Keratinocyte (primary cell): ENCODE measurements at regions not wholly inside any gene's neighbourhood (a gene's known extent, or its start where the extent isn't known, plus 50 kb on each side); places are given as distances from the start of the nearest gene placed in this dataset.

Source experiments
- DNase-seq: peaks from one replicate; pipeline ENCODE4 v3.0.0-alpha.2; 2011; ENCODE audit warnings: low read depth, missing footprints, low spot score
- FAIRE-seq: peaks from 2 replicates; lab custom pipeline; 2011; peaks lifted over from hg19 to GRCh38; lab: Jason Lieb, UNC
- H2AFZ ChIP-seq: 2 replicates; pipeline ENCODE4 v1.6.0; 2012; ENCODE audit warnings: low read length, control low read depth, inconsistent platforms; ENCODE audit not compliant: control insufficient read depth
- H3K27ac ChIP-seq: 2 replicates; pipeline ENCODE4 v1.5.1; 2011; ENCODE audit warnings: low read length; ENCODE audit not compliant: control insufficient read depth, insufficient read depth
- H3K27me3 ChIP-seq: 3 replicates; pipeline ENCODE4 v1.6.0; 2011; ENCODE audit warnings: low read length; ENCODE audit not compliant: control insufficient read depth, insufficient read depth; ENCODE audit errors: extremely low read depth
- H3K36me3 ChIP-seq, 2 experiments: 2 replicates in 1 of 2; 3 replicates in 1 of 2; pipeline ENCODE4 v1.5.1; 2011; ENCODE audit warnings: low read length in 2 of 2, mild to moderate bottlenecking in 1 of 2; ENCODE audit not compliant: control insufficient read depth in 2 of 2, insufficient read depth in 2 of 2; ENCODE audit errors: extremely low read depth in 1 of 2
- H3K4me1 ChIP-seq: 3 replicates; pipeline ENCODE4 v1.5.1; 2011; ENCODE audit warnings: low read length; ENCODE audit not compliant: control insufficient read depth, insufficient read depth; ENCODE audit errors: extremely low read depth
- H3K4me2 ChIP-seq: 3 replicates; pipeline ENCODE4 v1.6.0; 2011; ENCODE audit warnings: low read depth, low read length; ENCODE audit not compliant: control insufficient read depth, insufficient read depth; ENCODE audit errors: extremely low read depth
- H3K4me3 ChIP-seq, 3 experiments: fragments of 200-600 bp in 1 of 3; sonication (generic) in 1 of 3; 2 replicates in 2 of 3; 3 replicates in 1 of 3; pipeline ENCODE4 v1.5.1; 2011 to 2016; ENCODE audit warnings: low read length in 3 of 3, mild to moderate bottlenecking in 3 of 3, control low read depth in 2 of 3, inconsistent platforms in 1 of 3, low read depth in 1 of 3, mixed read lengths in 1 of 3, mixed run types in 1 of 3, moderate library complexity in 1 of 3; ENCODE audit not compliant: control insufficient read depth in 2 of 3, insufficient read depth in 2 of 3; ENCODE audit errors: extremely low read depth in 1 of 3
- H3K79me2 ChIP-seq: 2 replicates; pipeline ENCODE4 v1.6.0; 2012; ENCODE audit warnings: low read length; ENCODE audit not compliant: control insufficient read depth, insufficient read depth
- H3K9ac ChIP-seq: 3 replicates; pipeline ENCODE4 v1.6.0; 2011; ENCODE audit warnings: low read length; ENCODE audit not compliant: control insufficient read depth, insufficient read depth; ENCODE audit errors: extremely low read depth
- H3K9me1 ChIP-seq: 3 replicates; pipeline ENCODE4 v1.6.0; 2011; ENCODE audit warnings: low read length; ENCODE audit not compliant: control insufficient read depth, insufficient read depth; ENCODE audit errors: extremely low read depth
- H3K9me3 ChIP-seq: 2 replicates; pipeline ENCODE4 v1.5.1; 2012; ENCODE audit warnings: low read depth, low read length; ENCODE audit not compliant: control insufficient read depth
- H4K20me1 ChIP-seq: 3 replicates; pipeline ENCODE4 v1.6.0; 2011; ENCODE audit warnings: low read length; ENCODE audit not compliant: control insufficient read depth, insufficient read depth; ENCODE audit errors: extremely low read depth
- CTCF ChIP-seq, 3 experiments: IDR thresholded peaks in 1 of 3; conservative IDR thresholded peaks in 1 of 3; optimal IDR thresholded peaks in 1 of 3; 2 replicates in 2 of 3; 3 replicates in 1 of 3; pipeline versions ENCODE3 to v1.5.1; 2011; ENCODE audit warnings: low read length in 3 of 3, mild to moderate bottlenecking in 3 of 3, moderate library complexity in 2 of 3, control low read depth in 1 of 3, inconsistent platforms in 1 of 3; ENCODE audit not compliant: insufficient read depth in 2 of 3; ENCODE audit errors: extremely low read depth in 1 of 3
- EZH2 ChIP-seq: IDR thresholded peaks from one replicate; pipeline ENCODE4 v1.6.1; 2012; ENCODE audit warnings: inconsistent platforms, mild to moderate bottlenecking, low read length, moderate library complexity
- dilution Hi-C: fragments of 300-500 bp; cut with MboI; formaldehyde crosslinking; loops from one replicate; pipeline ENCODE4 v1.7.0; 2020; ENCODE audit warnings: low sequenced_read_pairs; ENCODE audit not compliant: extremely low pct_ligation_motif_present

GRCh38 chr12:127194176-127194575, 1072.8 kb upstream of the TMEM132C start:
- FAIRE-seq (no peak), DNase-seq (no peak)
- H3K4me1 ChIP-seq, result peaks cover 10% of the 10 kb centered on the region
- H3K9ac ChIP-seq, result no peak overlapping the region
- no peak overlapping the region for H3K4me3 ChIP-seq
- no peak overlapping the region for H3K27ac ChIP-seq
- no peaks in the 10 kb centered on the region for H4K20me1 ChIP-seq
- dilution Hi-C loops, result no loop called here
- no peaks in the 10 kb centered on the region for H3K27me3 ChIP-seq
- H3K9me3 ChIP-seq, result no peaks in the 10 kb centered on the region
- TF ChIP-seq CTCF (optimal IDR thresholded peaks at IDR 0.05 in 1 of 3, IDR thresholded peaks at IDR 0.05 in 1 of 3, conservative IDR thresholded peaks at IDR 0.05 in 1 of 3; ENCODE audit: extremely low read depth in 1 of 3, insufficient read depth in 2 of 3, low read length in 3 of 3) (no peak), EZH2 (no peak)
- H3K79me2 ChIP-seq, result no peaks in the 10 kb centered on the region
- H2AFZ ChIP-seq, result no peak overlapping the region
- H3K4me2 ChIP-seq, result no peak overlapping the region
- H3K36me3 ChIP-seq, result no peaks in the 10 kb centered on the region
- H3K9me1 ChIP-seq, result no peaks in the 10 kb centered on the region

- dilution Hi-C loops, result no loop called here
- no peaks in the 10 kb centered on the region for H3K4me1 ChIP-seq
- no peaks in the 10 kb centered on the region for H3K9me1 ChIP-seq
- H3K27me3 ChIP-seq, result no peaks in the 10 kb centered on the region
- H4K20me1 ChIP-seq, result no peaks in the 10 kb centered on the region
- no peaks in the 10 kb centered on the region for H3K36me3 ChIP-seq
- H3K4me3 ChIP-seq, result no peak overlapping the region
- H3K9ac ChIP-seq, result no peak overlapping the region
- no peak overlapping the region for H2AFZ ChIP-seq
- no peaks in the 10 kb centered on the region for H3K9me3 ChIP-seq
- no peak overlapping the region for H3K27ac ChIP-seq
- no peaks in the 10 kb centered on the region for H3K79me2 ChIP-seq
- TF ChIP-seq CTCF (optimal IDR thresholded peaks at IDR 0.05 in 1 of 3, IDR thresholded peaks at IDR 0.05 in 1 of 3, conservative IDR thresholded peaks at IDR 0.05 in 1 of 3; ENCODE audit: extremely low read depth in 1 of 3, insufficient read depth in 2 of 3, low read length in 3 of 3) (no peak), EZH2 (no peak)
- no peak overlapping the region for H3K4me2 ChIP-seq
- DNase-seq, result no peak
- FAIRE-seq, result no peak
These were observed 1061.0 kb upstream of the TMEM132C start for GRCh38 chr12:127205781-127206555.
